GM18870 (cell line): ENCODE measurements at regions not wholly inside any gene's neighbourhood (a gene's known extent, or its start where the extent isn't known, plus 50 kb on each side); places are given as distances from the start of the nearest gene placed in this dataset.
"Not testable (repeated sequence)": the region's sequence is repeated elsewhere in the genome, so short reads cannot be mapped to it uniquely, and the experiment has no call there.

Source experiments
- ATAC-seq: cut with Tn5 transposase; IDR thresholded peaks from one replicate; pipeline ENCODE4 v1.9.1; 2021; ENCODE audit warnings: moderate library complexity; ENCODE audit not compliant: unreplicated experiment

DNA sequence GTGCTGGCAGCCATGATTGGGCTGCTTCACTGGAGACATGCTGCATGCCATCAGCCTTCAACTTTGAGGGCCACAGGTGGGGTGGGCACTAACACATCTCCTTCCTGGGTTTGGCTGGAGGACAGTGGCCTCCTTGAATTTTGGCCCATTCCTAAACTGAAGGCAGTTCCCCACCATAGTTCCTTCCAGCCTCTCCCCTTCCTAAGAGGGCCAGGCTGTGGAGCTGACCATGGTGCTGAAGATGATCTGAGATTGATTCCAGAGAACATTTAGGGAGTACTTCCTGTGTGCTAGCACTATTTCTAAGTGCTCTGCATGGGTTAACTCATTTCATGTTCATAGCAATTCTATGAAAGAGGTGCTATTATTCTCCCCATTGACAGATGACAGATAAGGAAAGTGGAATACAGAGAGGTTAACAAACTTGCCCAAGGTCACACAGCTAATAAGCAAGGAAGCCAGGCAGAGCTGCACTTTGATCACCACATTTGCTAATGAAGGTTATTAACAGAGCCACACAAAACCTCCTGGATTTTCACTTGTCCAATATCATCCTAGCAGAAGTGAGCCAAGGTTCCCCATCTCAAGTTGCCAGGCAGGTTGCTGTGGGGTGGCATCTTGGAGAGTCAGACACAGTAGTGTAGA, 175.3 kb downstream of the ZIC5 start:
- no peak for ATAC-seq

DNA sequence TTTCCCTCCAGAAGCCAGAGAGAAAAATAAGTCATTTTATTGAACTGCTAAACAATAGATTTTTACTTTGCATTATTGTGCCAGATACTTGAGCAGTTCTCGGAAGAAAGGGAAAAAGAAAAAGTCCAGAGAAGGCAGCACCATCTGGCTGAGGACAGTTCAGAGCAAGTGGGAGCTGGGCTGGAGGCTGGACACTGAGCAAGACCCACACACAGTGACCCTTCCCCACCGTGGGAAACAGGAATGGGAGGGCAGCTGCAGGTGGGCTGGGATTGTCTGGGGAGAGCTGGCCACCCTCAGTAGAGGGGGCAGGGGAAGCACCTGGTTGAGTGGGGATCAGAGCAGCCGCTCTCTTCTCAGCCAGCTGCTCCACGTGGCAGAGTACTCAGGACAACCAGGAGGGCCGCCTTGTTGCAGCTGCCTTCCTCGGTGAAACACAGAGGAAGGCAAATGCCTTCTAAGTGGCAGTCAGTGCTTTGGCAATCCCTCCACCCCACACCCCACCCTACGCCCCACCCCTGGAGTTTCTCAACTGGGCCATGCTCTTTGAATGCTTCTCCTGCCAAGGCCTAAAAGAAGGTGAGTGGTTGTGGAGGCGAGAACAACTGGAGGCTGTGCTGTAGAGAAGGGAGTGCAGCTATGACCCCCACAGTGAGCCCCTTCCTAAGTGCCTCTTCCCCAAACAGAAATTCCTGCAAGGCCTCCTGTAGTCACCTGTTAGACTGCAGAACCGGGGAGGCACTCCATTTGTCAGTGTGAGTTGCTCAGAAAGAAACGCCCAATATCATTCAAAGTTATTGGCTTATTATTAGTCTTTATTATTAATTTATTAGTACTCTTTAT, 179.3 kb downstream of the ZIC5 start:
- ATAC-seq: no peak

DNA sequence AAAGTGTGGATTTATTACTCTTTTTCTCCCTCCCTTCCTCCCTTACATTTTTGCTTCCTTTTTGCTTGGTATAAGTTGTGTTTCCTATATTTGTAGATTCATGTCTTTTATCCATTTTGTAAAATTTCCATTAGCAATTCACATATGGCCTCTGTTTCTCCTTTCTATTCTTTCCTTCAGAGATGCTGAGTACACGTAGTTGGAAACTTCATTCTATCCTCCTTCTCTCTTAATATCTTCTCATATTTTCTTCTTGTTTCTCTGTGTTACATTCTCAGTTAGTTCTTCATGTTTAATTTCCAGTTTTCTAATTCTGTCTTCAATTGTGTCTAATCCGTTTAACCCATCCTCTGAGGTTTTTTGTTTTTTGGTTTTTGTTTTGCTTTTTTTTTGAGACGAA, 188.9 kb downstream of the ZIC5 start:
- no peak for ATAC-seq

DNA sequence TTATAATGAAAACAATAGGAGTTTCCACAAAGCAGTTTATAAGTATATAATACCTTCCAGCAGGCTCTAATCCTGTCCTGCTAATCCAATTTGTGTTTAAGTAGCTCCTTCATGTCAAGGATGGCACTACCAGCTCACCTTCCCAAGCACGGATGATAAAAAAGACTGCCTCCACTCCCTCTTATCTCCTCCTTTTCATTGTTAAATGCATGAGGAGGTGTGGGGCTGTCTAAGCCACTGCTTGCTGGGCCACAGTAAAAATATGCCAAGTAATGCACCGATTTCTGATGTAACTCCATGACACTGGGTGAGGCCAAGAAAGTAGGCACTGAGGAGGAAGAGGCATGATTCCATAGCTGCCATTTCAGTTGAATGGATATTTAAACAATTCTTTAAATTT, 193.1 kb downstream of the ZIC5 start:
- no peak for ATAC-seq

DNA sequence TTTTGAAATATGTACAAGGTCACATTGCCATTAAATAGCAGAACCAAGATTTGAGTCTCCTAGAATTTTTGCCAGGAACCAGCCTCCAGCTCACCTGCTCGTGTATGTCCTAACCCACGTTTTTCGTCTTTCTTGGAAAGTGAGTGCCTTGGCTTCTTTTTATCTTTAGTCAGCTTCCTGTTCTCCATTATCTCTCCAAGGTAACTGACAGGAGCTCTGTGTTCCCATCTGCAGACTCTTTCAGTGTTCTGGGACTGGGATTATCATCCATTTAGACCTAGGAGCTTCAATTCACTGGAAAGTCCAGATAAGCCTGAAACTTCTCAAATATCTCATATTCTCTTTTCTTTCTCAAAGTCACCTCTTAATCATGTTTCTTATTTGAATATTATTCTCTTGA, 193.7 kb downstream of the ZIC5 start:
- no peak for ATAC-seq

DNA sequence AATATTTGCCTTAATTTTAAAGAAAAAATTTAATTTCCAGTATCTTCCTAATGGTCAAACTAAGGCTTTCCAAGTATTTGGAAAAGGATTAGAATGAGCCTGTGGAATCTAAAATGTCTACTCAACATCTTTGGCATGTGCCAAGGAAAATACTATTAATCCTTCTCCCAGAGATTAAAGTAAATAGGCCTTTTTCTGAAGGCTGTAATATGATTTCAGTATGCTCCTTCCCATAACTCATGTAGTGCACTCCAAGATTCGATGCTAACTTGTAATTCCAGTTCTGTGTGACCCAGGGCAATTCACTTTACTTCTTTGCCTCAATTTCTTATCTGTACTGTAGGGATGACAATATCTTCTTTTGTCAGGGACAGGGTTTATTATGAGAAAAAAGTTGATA, 196.9 kb downstream of the ZIC5 start:
- ATAC-seq: no peak

DNA sequence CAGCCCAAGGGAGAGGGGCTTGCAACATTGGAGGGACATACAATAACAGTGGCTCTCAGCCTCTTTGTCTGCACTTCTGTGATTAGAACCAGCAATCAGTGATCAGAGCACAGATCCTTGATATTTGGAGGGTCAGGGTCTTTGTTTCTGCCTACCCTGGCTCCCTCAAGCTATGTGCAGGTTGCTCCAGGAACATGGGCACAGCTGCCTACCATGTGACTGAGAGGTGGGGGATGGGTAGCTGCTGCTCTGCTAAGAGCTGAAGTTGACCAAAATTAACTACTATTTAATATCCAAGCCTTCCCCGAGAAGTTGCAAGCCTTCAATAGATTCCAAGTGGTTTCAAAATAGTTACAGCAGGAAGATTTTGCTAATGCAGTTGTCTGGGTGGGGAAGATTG, 202.6 kb downstream of the ZIC5 start:
- no peak for ATAC-seq

DNA sequence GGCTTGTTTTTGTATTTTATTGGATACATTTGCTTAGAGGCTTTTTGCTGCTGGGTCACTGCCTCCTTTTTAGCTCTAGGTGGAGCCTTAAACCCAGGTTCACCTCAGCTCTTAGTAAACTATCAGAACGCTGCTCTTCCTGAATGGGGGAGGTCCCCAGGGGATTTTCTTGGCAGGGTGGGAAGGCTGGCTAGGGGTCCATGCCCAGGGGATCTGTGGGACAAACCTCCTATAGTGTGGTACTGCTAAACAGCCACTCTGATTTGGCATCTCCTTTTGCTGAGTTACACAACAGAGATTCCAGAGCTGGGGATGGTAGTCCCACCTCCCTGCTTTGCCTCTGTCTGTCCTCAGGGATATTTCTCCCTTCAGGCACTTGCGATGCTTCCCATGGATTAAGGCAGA, 204.9 kb downstream of the ZIC5 start:
- ATAC-seq: no peak

DNA sequence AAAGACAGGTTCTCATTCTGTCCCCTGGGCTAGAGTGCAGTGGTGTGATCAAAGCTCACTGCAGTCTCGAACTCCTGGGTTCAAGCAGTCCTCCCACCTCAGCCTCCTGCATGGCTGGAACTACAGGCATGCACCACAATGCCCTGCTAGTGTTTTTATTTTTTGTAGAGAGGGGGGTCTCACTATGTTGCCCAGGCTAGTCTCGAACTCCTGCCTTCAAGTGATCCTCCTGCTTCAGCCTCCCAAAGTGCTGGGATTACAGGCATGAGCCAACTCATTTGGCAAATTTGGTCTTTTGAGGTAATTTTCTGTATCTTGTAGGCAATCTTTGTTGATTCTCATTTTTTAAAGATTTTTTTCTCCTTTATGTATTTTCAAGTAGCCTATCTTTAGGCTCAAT, 205.7 kb downstream of the ZIC5 start:
- no peak for ATAC-seq

DNA sequence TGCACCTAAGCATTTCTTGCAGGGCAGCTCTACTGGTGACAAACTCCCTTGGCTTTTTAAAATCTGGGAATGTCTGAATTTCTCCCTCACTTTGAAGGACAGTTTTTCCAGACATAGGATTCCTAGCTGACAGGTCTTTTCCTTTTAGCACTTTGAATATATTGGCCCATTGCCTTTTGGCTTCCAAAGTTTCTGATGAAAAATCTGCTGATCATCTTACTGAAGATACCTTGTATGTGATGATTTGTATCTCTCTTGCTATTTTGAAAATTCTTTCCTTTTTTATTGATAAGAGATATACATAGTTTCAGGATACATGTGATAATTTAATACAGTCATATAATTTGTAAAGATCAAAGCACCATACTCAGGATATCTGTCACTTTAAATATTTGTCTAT, 211.1 kb downstream of the ZIC5 start:
- no peak for ATAC-seq

DNA sequence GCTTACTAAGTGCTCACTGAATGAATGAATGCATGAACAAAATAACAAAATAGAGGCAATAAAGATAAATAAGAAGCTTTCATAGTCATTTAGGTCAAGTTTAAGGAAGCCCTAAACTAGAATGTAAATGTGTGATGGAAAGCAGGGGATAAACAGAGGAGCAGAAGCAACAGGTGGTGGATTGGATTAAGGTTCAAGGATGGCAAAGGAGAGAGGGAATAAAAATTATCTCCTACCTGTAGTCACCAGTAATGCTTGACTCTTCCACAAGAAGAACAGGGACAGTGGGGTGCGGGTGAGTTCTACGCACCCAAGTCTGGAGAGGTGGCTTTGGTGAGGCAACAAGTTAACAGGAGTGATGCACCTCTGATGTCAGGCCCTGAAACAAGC, 212.4 kb downstream of the ZIC5 start:
- ATAC-seq: no peak

DNA sequence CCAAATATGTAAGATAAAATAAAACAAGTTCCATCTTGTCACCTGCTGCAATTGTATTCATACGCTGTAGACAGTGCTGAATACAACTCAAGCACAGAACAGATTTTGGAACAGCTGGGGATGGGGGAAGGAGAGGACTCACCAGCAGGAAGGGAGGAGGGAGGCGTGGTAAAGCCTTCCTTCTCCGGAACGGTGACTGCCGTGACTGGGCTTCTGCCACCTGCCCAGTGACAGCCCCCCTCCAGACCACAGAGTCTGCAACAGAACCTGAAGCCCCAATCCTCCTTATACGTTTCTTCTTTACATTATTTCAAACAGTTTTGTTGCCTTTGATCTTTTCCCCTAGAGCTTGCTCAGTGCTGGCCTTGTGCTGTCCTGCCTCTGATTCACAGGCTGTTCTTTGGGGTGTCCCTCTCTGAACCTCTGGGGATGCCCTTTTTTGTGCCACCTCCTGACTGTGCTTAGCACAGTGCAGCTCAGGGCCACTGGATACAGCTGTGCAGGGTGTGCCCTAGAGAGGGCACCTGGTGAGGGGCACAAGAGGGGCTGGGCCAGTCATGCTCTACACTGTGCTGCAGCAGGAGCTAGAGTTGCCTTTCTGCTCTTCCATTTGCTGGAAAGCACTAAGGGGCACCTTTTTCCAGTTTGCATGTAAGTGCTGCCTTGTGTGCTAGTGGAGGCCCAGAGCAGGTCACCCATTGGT, 213.0 kb downstream of the ZIC5 start:
- no peak for ATAC-seq

DNA sequence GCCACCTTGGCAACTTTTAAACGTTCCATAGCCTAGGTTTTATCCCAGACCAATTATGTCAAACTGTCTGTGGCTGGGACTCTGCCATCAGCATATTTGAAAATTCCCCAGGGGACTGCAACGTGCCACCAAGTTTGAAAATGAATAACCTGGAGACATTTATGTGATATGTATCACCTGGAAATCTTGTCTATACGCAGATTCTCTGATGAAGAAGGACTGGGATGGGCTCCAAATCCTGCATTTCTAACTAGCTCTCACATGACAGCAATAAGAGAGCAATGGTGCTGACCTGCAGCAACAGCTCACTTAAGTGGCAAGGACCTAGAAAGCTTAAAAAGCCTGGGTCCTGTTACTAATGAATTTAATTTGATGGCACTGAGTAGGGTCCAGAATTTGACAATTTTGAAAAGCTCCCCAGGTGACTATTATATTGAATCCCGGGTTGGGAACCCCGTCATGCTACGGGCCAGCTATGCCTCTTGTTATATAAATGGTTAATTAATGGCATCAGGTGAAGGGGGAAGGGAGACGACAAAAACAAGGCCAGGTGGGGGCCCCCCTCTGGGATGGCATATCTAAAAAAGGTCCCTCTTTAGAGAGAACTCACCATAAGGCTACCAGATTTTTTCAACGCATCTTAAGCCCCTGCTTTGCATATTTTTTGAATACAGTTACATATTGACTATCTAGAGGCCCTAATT, 213.7 kb downstream of the ZIC5 start:
- ATAC-seq: no peak

DNA sequence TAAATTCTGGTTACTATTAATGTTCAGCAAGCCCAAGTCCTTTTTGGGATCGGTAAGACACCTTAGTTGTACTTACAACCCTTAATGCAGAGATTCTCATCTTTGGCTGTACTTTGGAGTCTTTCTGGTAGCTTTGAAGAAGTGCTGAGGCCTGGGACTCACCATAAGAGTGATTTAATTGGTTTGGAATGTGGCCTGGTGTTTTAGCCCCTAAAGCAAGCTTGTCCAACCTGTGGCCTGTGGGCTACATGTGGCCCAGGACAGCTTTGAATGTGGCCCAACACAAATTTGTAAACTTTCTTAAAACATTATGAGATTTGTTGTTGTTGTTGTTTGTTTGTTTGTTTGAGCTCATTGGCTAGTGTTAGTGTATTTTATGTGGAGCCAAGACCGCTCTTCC, 215.3 kb downstream of the ZIC5 start:
- ATAC-seq: no peak

DNA sequence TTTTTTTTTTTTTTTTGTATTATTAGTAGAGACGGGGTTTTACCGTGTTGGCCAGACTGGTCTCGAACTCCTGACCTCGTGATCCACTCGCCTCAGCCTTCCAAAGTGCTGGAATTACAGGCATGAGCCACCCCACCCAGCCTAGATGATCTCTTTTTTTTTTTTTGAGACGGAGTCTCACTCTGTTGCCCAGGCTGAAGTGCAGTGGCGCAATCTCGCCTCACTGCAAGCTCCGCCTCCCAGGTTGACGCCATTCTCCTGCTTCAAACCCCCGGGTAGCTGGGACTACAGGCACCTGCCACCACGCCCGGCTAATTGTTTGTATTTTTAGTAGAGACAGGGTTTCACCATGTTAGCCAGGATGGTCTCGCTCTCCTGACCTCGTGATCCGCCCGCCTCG, 216.8 kb downstream of the ZIC5 start:
- not testable (repeated sequence) for ATAC-seq

DNA sequence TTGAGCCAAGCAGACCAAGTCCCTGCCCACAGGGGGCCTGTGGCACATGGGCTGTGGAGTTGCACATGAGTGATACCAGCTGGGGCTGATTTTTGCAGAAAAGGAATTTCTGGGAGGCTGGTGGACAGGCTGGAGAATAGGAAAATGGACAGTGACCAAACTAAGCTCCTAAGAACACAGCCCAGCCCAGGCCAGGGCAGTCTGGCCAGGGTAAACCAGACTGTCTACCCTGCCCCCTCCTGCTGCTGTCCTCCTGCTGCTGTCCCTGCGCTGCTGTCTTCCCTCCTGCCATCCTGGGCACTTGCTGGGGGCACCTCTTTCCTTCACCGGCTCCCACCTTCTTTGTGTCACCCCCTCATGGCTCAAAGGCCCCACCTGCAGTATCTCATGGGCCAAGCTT, 219.2 kb downstream of the ZIC5 start:
- no peak for ATAC-seq

DNA sequence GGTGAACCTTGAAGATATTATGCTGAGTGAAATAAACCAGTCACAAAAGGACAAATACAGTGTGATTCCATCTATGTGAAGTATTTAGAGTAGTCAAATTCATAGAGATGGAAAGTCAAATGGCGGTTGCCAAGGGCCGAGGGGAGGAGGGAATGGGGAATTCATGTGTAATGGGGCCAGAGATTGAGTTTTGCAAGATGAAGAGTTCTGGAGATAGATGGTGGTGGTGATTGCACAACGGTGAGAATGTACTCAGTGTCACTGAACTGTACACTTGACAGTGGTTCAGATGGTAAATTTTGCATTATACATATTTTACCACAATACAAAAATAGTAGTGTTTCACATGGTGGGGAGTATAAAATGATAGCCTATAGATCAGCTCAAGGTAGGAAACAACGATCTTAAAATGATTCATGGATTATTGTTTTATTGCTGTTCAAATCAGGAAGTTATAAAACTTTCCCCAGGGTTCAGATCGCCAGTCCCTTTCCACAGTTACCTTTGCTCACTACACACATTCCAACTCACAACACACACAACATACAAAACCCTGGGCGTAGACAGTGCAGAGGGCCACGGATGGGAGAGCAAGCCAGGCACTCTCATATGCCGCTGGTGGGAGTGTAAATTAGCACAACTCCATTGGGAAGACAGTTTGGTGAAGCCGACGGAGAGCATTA, 219.9 kb downstream of the ZIC5 start:
- no peak for ATAC-seq

DNA sequence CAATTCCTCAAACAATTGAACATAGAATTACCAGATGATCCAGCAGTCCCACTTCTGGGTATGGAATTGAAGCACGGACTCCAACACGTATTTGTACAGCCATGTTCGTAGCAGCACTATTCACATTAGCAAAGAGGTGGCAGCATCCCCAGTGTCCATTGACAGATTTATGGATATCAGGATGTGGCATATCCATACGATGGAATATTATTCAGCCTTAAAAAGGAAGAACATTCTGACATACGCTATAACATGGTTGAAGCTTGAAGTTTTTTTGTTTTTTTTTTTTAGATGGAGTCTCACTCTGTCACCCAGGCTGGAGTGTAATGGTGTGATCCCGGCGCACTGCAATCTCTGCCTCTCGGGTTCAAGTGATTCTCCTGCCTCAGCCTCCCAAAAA, 220.6 kb downstream of the ZIC5 start:
- no peak for ATAC-seq

DNA sequence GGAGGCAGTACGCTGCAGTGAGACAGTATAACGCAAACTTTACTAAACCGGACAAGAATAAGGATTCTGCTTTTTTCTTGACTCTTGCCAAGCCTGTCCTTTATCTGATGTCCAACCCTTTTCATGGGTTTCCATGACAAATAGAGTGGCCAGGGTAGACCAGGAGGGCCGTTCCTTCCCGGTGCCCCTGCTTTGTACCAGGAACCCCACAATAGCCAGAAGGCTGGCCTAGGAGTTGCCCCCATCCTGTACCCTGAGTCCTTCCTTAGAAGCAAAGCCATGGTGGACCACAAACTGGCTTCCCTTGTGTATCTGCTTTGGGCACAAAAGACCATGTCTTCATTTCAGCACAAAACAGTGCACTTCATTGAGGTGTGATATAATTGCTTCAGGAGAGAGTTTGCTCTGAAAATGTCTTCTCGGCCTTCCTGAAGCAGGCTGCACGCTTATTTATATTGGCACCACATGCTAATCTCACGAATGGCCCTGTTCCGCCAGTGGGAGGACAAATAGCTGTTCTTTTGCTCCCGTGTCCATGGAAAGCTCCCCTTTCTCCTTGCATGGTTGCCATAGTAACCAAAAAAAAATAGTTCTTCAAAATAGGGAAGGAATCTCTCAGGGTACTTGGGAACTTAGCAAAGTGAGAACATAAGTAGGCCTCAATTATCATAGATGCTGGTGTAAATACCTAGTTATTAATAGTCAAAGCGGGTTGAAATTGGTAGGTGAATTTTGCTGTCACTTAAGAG, 222.1 kb downstream of the ZIC5 start:
- ATAC-seq: no peak

DNA sequence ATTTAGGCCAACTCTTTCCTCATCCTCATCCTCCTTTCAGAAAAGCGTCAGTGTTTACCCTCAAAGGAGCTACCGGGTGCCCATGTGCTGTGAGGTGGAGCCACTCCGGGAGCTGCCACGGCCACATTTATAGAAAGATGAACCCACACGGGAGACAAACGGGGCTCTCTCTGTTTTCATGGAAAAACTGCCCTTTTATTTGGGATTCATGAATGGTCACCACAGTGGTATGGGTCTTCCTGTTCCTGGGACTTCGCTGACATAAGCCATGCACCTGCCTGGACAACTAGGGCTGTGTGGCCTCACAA, 224.2 kb downstream of the ZIC5 start:
- ATAC-seq: no peak
